Naive thymus-derived CD8-positive, alpha-beta T cell (primary cell): ENCODE measurements at regions not wholly inside any gene's neighbourhood (a gene's known extent, or its start where the extent isn't known, plus 50 kb on each side); places are given as distances from the start of the nearest gene placed in this dataset.
"Not testable (repeated sequence)": the region's sequence is repeated elsewhere in the genome, so short reads cannot be mapped to it uniquely, and the experiment has no call there.

Experiments used
- ATAC-seq, 2 donors: fragments of 150-1000 bp; cut with Tn5 transposase in 1 of 2; sonication (Bioruptor Pico), chemical (Tn5 transposase) in 1 of 2; 1 replicate in 1 of 2; 2 replicates in 1 of 2; pipeline ENCODE4 v1.10.0; 2021; ENCODE audit warnings: mild to moderate bottlenecking in 2 of 2, moderate library complexity in 2 of 2
- POLR2A ChIA-PET: fragments of 350-600 bp; sonication (Branson Sonifier 250); formaldehyde crosslinking; loops from one replicate; lab custom pipeline; 2021; ENCODE audit warnings: antibody characterized with exemption; lab: Charles Lee
- DNase-seq, 10 donors: peaks; one replicate each; pipeline versions ENCODE4 v3.0.0 to v3.0.0-alpha.2; 2020 to 2022
- H3K27ac Mint-ChIP-seq, 10 donors: one replicate each; pipeline ENCODE4 v1.8.0; 2020 to 2022; ENCODE audit warnings: mild to moderate bottlenecking in 10 of 10, mixed read lengths in 10 of 10, moderate library complexity in 4 of 10, inconsistent platforms in 1 of 10
- H3K27me3 Mint-ChIP-seq, 5 donors: one replicate each; pipeline ENCODE4 v1.8.0; 2021 to 2022; ENCODE audit warnings: mixed read lengths in 5 of 5
- H3K36me3 Mint-ChIP-seq, 3 donors: one replicate each; pipeline ENCODE4 v1.8.0; 2020 to 2022; ENCODE audit warnings: mixed read lengths in 3 of 3, mild to moderate bottlenecking in 2 of 3, inconsistent platforms in 1 of 3
- H3K4me1 Mint-ChIP-seq, 4 donors: one replicate each; pipeline ENCODE4 v1.8.0; 2021 to 2022; ENCODE audit warnings: mixed read lengths in 4 of 4
- H3K4me3 Mint-ChIP-seq, 10 donors: one replicate each; pipeline ENCODE4 v1.8.0; 2020 to 2022; ENCODE audit warnings: mild to moderate bottlenecking in 10 of 10, mixed read lengths in 10 of 10, moderate library complexity in 6 of 10, inconsistent platforms in 1 of 10
- H3K9me3 Mint-ChIP-seq, 9 donors: one replicate each; pipeline ENCODE4 v1.8.0; 2020 to 2022; ENCODE audit warnings: mixed read lengths in 9 of 9, mild to moderate bottlenecking in 3 of 9, inconsistent platforms in 1 of 9, moderate library complexity in 1 of 9

DNA sequence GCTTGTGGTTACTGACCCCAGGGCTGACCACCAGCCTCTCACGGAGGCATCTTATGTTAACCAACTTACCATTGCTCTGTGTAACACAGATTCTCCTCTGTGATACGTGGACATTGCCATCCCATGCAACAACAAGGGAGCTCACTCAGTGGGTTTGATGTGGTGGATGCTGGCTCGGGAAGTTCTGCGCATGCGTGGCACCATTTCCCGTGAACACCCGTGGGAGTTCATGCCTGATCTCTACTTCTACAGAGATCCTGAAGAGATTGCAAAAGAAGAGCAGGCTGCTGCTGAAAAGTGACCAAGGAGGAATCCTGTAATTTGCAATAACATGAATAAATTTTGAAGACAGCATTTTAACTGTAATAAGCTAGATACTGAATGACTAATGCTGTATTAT is 179.0 kb upstream of the XIST start:
- H3K9me3 Mint-ChIP-seq = peaks cover 0 to 30% (median 1%) of the 10 kb centered on the region in 9 donors
- H3K4me1 Mint-ChIP-seq, H3K36me3 Mint-ChIP-seq, DNase-seq, H3K27ac Mint-ChIP-seq, H3K4me3 Mint-ChIP-seq, H3K27me3 Mint-ChIP-seq, ATAC-seq, POLR2A ChIA-PET: not testable (repeated sequence)

DNA sequence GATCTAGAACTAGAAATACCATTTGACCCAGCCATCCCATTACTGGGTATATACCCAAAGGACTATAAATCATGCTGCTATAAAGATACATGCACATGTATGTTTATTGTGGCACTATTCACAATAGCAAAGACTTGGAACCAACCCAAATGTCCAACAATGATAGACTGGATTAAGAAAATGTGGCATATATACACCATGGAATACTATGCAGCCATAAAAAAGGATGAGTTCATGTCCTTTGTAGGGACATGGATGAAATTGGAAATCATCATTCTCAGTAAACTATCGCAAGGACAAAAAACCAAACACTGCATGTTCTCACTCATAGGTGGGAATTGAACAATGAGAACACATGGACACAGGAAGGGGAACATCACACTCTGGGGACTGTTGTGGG is 178.3 kb upstream of the XIST start:
- H3K27ac Mint-ChIP-seq, H3K4me1 Mint-ChIP-seq, H3K36me3 Mint-ChIP-seq, POLR2A ChIA-PET, ATAC-seq, H3K27me3 Mint-ChIP-seq, DNase-seq, H3K4me3 Mint-ChIP-seq: not testable (repeated sequence)
- peaks cover 0 to 29% (median 0%) of the 10 kb centered on the region in 9 donors for H3K9me3 Mint-ChIP-seq

DNA sequence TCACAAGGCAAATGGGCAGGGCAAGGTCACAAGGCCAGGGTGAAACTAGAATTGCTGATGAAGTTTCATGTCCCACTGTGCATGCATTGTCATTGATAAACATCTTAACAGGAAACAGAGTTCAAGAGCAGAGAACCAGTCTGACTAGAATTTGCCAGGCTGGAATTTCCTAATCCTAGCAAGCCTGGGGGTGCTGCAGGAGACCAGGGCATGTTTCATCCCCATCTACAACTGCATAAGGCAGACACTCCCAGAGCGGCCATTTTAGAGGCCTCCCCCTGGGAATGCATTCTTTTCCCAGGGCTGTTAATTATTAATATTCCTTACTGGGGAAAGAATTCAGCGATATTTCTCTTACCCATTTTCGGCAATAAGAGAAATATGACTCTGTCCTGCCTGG is 172.6 kb upstream of the XIST start:
- peaks cover 0 to 12% (median 8%) of the 10 kb centered on the region in 3 donors for H3K36me3 Mint-ChIP-seq
- peaks cover 0 to 25% (median 6%) of the 10 kb centered on the region in 9 donors for H3K9me3 Mint-ChIP-seq
- H3K4me3 Mint-ChIP-seq, ATAC-seq, POLR2A ChIA-PET, H3K27ac Mint-ChIP-seq, DNase-seq, H3K4me1 Mint-ChIP-seq, H3K27me3 Mint-ChIP-seq: not testable (repeated sequence)

DNA sequence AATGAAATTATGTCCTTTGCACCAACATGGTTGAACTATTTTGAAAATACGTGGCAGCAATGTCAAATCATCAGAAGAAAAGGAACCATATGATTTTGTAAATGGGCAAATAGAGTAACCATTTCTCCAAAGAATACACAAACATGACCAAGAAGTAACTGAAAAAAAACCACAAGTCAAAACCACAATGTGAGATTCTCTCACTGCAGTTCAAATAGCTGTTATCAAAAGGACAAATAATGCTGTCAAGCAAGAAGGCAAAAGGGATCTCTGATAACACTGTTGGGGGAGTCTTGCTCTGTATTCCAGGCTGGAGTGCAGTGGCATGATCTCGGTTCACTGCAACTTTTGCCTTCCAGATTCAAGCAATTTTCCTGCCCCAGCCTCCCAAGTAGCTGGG is 170.7 kb upstream of the XIST start:
- POLR2A ChIA-PET = no interaction called here
- Mint-ChIP-seq H3K4me3 (no peak overlapping the region), H3K27me3 (no peaks in the 10 kb centered on the region), H3K27ac (no peak overlapping the region), H3K9me3 (peaks cover 0 to 23% (median 6%) of the 10 kb centered on the region in 9 donors), H3K4me1 (no peaks in the 10 kb centered on the region), H3K36me3 (peaks cover 0 to 10% (median 7%) of the 10 kb centered on the region in 3 donors)
- ATAC-seq (no peak), DNase-seq (no peak)

DNA sequence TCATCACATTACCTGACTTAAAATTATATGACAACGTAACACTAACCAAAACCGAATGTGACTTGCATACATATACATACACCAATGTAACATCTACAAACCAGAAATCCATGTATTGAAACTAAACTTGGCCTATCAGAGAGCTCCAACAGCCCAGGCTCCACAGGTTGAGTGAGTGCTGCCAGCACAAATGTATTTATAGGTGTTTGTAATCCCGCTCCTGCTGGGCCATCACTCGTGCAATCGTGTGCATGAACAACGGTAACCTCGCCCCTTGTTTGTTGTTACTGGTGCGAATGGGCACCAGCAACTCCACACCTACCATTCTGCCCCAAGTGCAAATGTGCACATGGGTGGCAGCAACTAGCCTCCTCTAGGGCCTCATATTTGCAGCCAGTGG is 165.7 kb upstream of the XIST start:
- Mint-ChIP-seq H3K4me3 (no peak overlapping the region), H3K4me1 (peaks cover 0 to 8% (median 0%) of the 10 kb centered on the region in 4 donors), H3K36me3 (no peaks in the 10 kb centered on the region), H3K9me3 (peaks cover 0 to 2% (median 0%) of the 10 kb centered on the region in 9 donors), H3K27ac (peak overlapping the region in 1 of 10 donors; percentile 12), H3K27me3 (no peaks in the 10 kb centered on the region)
- POLR2A ChIA-PET = no interaction called here
- no peak for DNase-seq
- ATAC-seq = no peak

DNA sequence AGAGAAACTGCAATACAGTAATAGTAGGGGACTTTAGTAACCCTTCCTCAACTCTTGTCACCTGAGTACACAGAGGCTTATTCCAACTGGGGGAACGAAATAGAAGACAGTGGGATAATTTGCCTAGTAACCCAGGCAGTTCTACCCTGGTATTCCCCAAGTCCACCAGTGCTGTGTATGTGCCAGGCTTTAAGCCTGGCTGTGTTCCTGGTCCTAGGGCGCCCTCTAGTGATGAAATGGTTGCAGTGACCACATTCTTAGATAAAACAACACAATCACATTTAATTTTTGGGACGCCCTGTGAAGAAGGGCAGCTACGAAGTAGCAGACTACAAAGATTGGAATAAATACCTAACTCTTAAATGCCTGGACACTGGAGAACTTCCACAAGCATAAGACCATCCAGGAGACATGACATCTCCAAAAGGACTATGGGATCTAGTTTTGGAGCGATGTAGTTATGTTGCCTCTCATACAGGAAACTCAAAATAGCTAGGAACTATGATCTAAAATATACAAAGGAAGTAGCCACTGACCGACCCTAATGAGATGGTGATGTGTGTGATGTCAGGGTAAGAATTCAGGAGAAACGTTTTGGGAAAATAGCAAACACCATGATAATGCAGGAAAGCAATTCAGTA is 163.0 kb upstream of the XIST start:
- H3K27ac Mint-ChIP-seq = peak overlapping the region in 4 of 10 donors; percentile 7 to 77 (median 46)
- peaks cover 0 to 8% (median 0%) of the 10 kb centered on the region in 4 donors for H3K4me1 Mint-ChIP-seq
- no peaks in the 10 kb centered on the region for H3K9me3 Mint-ChIP-seq
- no peaks in the 10 kb centered on the region for H3K36me3 Mint-ChIP-seq
- POLR2A ChIA-PET = no interaction called here
- ATAC-seq = peak; percentile 66 to 73
- peak; percentile 22 to 77 (median 53) for DNase-seq
- no peak overlapping the region for H3K4me3 Mint-ChIP-seq
- H3K27me3 Mint-ChIP-seq = no peaks in the 10 kb centered on the region

DNA sequence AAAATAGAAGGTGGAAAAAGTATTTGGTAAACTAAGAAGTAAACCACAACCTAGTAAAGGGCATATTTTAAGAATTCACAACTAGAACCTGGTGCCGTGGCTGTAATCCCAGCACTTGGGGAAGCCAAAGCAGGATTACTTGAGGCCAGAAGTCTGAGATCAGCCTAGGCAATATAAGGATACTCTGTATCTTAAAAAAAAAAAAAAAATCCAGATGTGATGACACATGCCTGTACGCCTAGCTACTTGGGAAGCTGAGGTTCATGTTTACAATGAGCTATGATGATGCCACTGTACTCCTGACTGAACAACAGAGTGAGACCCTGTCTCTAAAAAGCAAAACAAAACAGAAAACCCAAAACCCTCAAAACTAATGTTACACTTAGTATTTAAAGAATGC is 156.5 kb upstream of the XIST start:
- Mint-ChIP-seq H3K4me1 (no peaks in the 10 kb centered on the region), H3K36me3 (peaks cover 7 to 14% (median 13%) of the 10 kb centered on the region in 3 donors), H3K27ac (peak overlapping the region in 2 of 10 donors; percentile 44 to 49), H3K27me3 (no peaks in the 10 kb centered on the region), H3K9me3 (peaks cover 0 to 13% (median 0%) of the 10 kb centered on the region in 9 donors), H3K4me3 (no peak overlapping the region)
- no peak for ATAC-seq
- POLR2A ChIA-PET = no interaction called here
- DNase-seq = no peak

DNA sequence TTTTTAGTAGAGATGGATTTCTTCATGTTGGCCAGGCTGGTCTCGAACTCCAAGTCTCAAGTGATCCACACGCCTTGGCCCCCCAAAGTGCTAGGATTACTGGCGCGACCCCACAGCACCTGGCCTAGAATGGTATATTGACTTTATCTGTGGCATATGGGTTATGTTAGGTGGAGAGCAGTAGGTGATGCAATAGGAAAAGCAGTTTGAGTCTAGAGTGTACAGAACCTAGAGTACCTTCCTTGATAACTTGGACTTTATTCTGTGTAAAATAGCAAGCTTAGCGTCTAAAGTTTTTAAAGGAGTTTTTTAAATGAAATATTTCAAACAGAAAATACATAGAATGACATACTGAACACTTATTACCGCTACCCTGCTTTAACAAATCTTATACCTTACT is 139.5 kb upstream of the XIST start:
- Mint-ChIP-seq H3K27me3 (no peaks in the 10 kb centered on the region), H3K4me1 (peaks cover 0 to 5% (median 1%) of the 10 kb centered on the region in 4 donors), H3K36me3 (peaks cover 13 to 37% (median 24%) of the 10 kb centered on the region in 3 donors), H3K4me3 (no peak overlapping the region), H3K27ac (no peak overlapping the region), H3K9me3 (peaks cover 0 to 12% (median 0%) of the 10 kb centered on the region in 9 donors)
- POLR2A ChIA-PET = no interaction called here
- no peak for ATAC-seq
- DNase-seq = no peak

DNA sequence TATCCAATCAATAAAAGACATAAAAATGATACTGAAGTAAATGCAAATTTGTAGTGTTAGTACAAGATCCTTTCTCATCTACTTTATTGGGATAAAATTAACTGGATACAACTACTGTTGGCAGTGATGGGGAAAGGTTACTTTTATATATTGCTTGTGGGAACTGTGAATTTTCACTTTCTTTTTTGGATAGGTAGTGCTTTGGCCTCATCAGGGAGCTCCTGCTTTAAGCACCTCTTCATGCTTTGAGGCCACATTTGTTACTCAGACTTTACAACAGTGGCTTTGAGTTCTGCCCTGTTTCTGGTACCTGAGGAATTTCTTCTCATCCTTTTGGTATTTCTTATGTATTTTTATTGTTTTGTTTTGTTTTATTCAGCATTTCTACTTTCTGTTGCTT is 134.7 kb upstream of the XIST start:
- Mint-ChIP-seq H3K27ac (peak overlapping the region in 2 of 10 donors; percentile 23 to 41), H3K27me3 (no peaks in the 10 kb centered on the region)
- POLR2A ChIA-PET = no interaction called here

DNA sequence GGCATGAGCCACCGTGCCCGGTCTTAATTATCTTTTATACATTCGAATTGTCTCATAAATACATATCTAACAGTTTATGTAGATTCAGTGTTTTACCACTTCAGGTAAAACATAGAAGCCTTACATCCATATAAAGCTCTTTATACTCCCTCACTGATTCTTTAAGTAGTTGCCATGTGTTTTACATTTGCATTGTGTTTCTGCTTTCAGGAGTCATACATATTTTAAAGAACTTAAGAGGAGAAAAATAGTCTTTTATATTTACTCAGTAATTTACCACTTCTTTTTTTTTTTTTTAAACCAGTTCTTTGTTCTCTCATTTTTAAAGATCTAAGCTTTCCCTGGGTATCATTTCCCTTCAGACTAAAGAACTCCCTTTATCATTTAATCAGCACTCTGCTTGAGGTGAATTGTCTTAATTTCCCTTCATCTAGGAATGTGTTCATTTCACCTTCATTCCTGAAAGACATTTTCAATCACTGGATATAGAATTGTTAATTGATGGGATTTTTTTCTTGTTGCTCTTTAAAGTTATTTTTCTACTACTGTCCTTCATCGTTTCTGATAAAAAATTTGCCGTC is 127.1 kb upstream of the XIST start:
- H3K4me1 Mint-ChIP-seq = peaks cover 3 to 53% (median 31%) of the 10 kb centered on the region in 4 donors
- no peaks in the 10 kb centered on the region for H3K27me3 Mint-ChIP-seq
- peak overlapping the region; percentile 12 to 90 (median 60) for H3K27ac Mint-ChIP-seq
- peak overlapping the region in 7 of 10 donors; percentile 17 to 50 (median 36) for H3K4me3 Mint-ChIP-seq
- no peaks in the 10 kb centered on the region for H3K9me3 Mint-ChIP-seq
- DNase-seq (no peak), ATAC-seq (no peak)
- POLR2A ChIA-PET = no interaction called here
- H3K36me3 Mint-ChIP-seq = peaks cover 4 to 5% (median 5%) of the 10 kb centered on the region in 3 donors

More for the DNA sequence above, 134.7 kb upstream of the XIST start:
- Mint-ChIP-seq H3K4me1 (peaks cover 0 to 5% (median 3%) of the 10 kb centered on the region in 4 donors), H3K36me3 (peaks cover 5 to 28% (median 6%) of the 10 kb centered on the region in 3 donors), H3K9me3 (peaks cover 0 to 3% (median 0%) of the 10 kb centered on the region in 9 donors), H3K4me3 (no peak overlapping the region)
- no peak for DNase-seq
- ATAC-seq = no peak

DNA sequence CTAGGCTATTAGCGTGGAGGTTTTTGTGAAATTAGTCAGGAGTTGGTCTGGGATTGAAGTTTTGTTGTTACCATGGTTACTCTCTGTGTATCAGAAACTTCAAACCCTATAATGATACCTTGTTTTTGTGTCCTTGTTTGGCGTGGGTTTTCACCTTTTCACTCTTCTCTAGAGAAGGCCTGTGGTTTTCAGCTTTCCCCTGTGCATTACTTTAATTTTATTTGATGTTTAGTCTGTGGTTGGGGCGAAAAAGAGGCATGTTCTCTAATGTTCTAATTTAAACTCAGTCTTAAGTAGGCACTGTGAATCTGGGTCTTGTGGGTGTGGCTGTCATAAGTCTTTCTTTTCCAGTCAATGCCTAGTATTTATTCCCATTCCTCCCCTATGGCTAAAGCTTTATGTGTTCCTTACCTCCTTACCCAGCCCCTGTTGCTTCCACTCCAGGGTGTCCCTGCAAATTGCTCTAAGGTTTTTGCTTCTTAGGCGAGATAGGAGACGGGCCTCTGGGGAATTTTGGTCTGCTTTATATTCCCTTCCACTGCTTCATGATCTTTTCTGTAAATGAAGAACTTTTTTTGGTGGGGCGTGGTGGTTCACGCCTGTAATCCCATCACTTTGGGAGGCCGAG is 125.1 kb upstream of the XIST start:
- H3K27me3 Mint-ChIP-seq = no peaks in the 10 kb centered on the region
- H3K4me1 Mint-ChIP-seq = peaks cover 3 to 66% (median 33%) of the 10 kb centered on the region in 4 donors
- ATAC-seq = peak; percentile 87 to 91
- peak overlapping the region in 9 of 10 donors; percentile 37 to 76 (median 51) for H3K4me3 Mint-ChIP-seq
- peaks cover 0 to 12% (median 4%) of the 10 kb centered on the region in 3 donors for H3K36me3 Mint-ChIP-seq
- peak overlapping the region; percentile 87 to 97 (median 90) for H3K27ac Mint-ChIP-seq
- POLR2A ChIA-PET = no interaction called here
- H3K9me3 Mint-ChIP-seq = no peaks in the 10 kb centered on the region
- peak in 8 of 10 donors; percentile 23 to 84 (median 61) for DNase-seq

DNA sequence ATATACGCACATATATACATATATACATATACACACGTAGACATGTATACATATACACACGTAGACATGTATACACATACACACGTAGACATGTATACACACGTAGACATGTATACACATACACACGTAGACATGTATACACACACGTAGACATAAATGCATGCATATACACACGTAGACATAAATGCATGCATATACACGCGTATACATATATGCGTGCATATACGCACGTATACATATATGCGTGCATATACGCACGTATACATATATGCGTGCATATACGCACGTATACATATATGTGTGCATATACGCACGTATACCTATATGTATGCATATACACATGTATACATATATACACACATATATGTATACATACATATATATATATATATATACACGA is 114.9 kb upstream of the XIST start:
- peaks cover 5 to 23% (median 20%) of the 10 kb centered on the region in 4 donors for H3K4me1 Mint-ChIP-seq
- H3K9me3 Mint-ChIP-seq, DNase-seq, H3K4me3 Mint-ChIP-seq, POLR2A ChIA-PET, ATAC-seq, H3K27me3 Mint-ChIP-seq: not testable (repeated sequence)
- H3K36me3 Mint-ChIP-seq = peaks cover 5 to 41% (median 10%) of the 10 kb centered on the region in 3 donors
- H3K27ac Mint-ChIP-seq = peak overlapping the region in 1 of 10 donors; percentile 3

DNA sequence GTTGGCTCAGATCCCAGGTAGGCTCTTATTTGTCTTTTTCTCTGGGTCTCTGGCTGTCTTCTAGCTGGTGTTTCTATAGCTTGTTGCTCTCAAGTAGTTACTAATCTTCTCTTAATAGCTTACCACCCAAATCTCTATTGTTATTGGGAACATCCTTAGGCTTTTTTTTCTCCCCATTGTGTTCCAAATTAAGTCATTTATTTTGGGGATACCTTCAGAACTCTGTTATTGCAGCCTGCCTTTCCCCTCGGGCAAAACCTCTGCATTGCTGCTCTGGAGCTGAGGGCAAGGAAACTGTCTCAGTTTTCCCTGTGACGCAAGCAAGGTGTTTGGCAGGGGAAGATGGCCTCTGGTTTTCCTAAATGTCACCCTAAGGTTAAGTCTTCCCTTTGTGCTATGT is 113.3 kb upstream of the XIST start:
- Mint-ChIP-seq H3K36me3 (peaks cover 0 to 36% (median 10%) of the 10 kb centered on the region in 3 donors), H3K9me3 (no peaks in the 10 kb centered on the region), H3K27me3 (no peaks in the 10 kb centered on the region), H3K27ac (peak overlapping the region in 4 of 10 donors; percentile 3 to 65 (median 53)), H3K4me3 (no peak overlapping the region), H3K4me1 (peaks cover 9 to 35% (median 30%) of the 10 kb centered on the region in 4 donors)
- ATAC-seq (no peak), DNase-seq (no peak)
- POLR2A ChIA-PET = no interaction called here
